Nucleus accumbens (tissue), 56 donors: ENCODE measurements at regions not wholly inside any gene's neighbourhood (a gene's known extent, or its start where the extent isn't known, plus 50 kb on each side); places are given as distances from the start of the nearest gene placed in this dataset.

ENCODE experiments used
- DNase-seq, 56 donors: peaks; one replicate each; lab custom pipeline; 2025; lab: John Stamatoyannopoulos, UW

DNA sequence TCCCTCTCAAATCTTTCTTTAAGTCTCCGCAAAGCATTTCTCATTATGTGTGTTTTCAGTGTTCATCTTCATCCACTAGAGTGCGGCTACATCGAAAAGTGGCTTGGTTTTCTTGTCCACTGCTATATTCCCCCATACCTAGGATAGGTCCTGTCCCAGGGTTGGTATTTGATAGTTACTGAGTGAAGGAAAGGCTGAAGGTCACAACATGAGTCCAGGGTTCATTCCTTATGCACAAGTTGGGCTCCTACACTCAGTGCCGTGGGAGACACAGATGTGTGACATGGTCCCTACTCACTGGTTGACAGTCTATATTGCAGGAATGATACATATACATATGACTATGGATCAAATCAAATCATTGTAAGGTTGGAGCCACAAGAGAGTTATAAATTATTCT is 55.4 kb upstream of the RELL1 start:
- DNase-seq = no peak

DNA sequence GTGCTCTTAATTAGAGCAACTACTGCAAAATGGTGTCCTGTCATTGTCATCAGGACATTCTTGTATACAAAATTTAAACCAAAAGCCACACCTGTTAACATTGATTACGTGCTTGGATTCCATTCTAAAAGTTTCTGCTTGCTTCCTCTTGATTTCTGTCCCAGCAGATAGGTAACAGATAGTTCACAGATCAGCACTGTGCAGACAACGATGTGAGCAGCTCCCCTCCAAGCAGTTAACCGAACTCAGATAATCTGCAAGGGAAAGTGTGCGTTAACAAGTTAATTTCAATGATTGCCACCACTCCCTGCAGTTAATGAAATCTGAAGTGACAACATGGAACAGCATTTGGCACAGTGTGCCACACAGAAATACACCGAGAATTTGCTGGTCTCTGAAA is 54.4 kb upstream of the RELL1 start:
- no peak for DNase-seq

DNA sequence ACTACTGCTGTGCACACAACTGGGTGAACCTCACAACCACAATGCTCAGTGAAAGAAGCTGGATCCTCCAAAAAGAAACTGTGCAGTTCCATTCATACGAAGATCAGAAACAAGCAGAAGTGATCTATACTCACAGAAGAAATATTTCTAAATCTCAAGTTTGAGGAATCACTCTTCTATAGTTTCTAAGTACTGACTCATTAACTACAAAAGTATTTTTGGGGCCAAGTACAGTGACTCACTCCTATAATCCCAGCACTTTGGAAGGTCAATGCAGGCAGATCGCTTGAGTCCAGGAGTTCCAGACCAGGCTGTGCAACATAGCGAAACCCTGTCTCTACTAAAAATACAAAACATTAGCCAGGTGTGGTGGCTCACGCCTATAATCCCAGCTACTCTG is 51.3 kb upstream of the RELL1 start:
- DNase-seq = no peak
